Psoas muscle (tissue), 7 donors: ENCODE measurements at regions not wholly inside any gene's neighbourhood (a gene's known extent, or its start where the extent isn't known, plus 50 kb on each side); places are given as distances from the start of the nearest gene placed in this dataset.

Experiments used
- ATAC-seq, 4 donors: fragments of 200-7000 bp; cut with Tn5 transposase; one replicate each; pipeline ENCODE4 v1.9.1; 2020; ENCODE audit warnings: moderate library complexity in 3 of 4, mild to moderate bottlenecking in 2 of 4
- DNase-seq, 2 donors: peaks; one replicate each; pipeline ENCODE4 v3.0.0-alpha.2; 2020
- H3K27ac ChIP-seq: fragments of 200-600 bp; one replicate; pipeline ENCODE4 v1.8.0; 2022
- H3K27me3 ChIP-seq, 3 donors: fragments of 200-600 bp in 1 of 3; one replicate each; pipeline versions ENCODE4 v1.6.1 to v1.8.0; 2013 to 2022; ENCODE audit warnings: low read length in 2 of 3, mild to moderate bottlenecking in 2 of 3, moderate library complexity in 1 of 3; ENCODE audit not compliant: insufficient read depth in 3 of 3
- H3K36me3 ChIP-seq, 2 donors: fragments of 200-600 bp in 1 of 2; one replicate each; pipeline versions ENCODE4 v1.6.1 to v1.8.0; 2013 to 2022; ENCODE audit warnings: low read depth in 1 of 2, mild to moderate bottlenecking in 1 of 2, moderate library complexity in 1 of 2; ENCODE audit not compliant: insufficient read depth in 1 of 2
- H3K4me1 ChIP-seq: fragments of 200-600 bp; one replicate; pipeline ENCODE4 v1.8.0; 2022
- H3K4me3 ChIP-seq: fragments of 200-600 bp; one replicate; pipeline ENCODE4 v1.8.0; 2022; ENCODE audit warnings: mild to moderate bottlenecking
- H3K9me3 ChIP-seq: fragments of 200-600 bp; one replicate; pipeline ENCODE4 v1.8.0; 2022
- CTCF ChIP-seq: fragments of 200-600 bp; IDR thresholded peaks from one replicate; pipeline ENCODE4 v1.8.0; 2022; ENCODE audit warnings: antibody characterized with exemption
- WGBS, 3 donors: extraction: QIAGEN DNeasy Blood & Tissue Kit; methylation state at CpG; one replicate each; pipeline versions ENCODE4 v1.1.6 to v1.1.7; 2013; 5-methylcytosine and 5-hydroxymethylcytosine counted together
- intact Hi-C, 2 donors: fragments of 100-400 bp; cut with DNase I; formaldehyde crosslinking; loops; one replicate each; pipeline versions ENCODE4 v1.11.0 to v1.14.2; 2022
- donor health status: healthy with polysubstance abuse.
- donor health status: DM: no; HTN: no; CAD: no; lungs with moderate emphysema.
- donor health status: Bipolar disorder and iron deficiency.
- donor health status: healthy.
- donor health status: DM: yes; HTN: yes; CAD: no.
- donor health status: DM: no; HTN: no; CAD: no.
- donor health status: DM: yes; HTN: yes; CAD: no.

GRCh38 chr14:34195964-34196363 lies 245.1 kb upstream of the EGLN3 start:
- intact Hi-C loops: no loop called here
- Histone ChIP-seq H3K27ac (no peak overlapping the region), H3K36me3 (no peaks in the 10 kb centered on the region), H3K9me3 (no peaks in the 10 kb centered on the region), H3K4me3 (no peak overlapping the region), H3K4me1 (no peaks in the 10 kb centered on the region), H3K27me3 (no peaks in the 10 kb centered on the region)
- ATAC-seq: no peak
- no peak for DNase-seq
- no peak for TF ChIP-seq CTCF

DNA sequence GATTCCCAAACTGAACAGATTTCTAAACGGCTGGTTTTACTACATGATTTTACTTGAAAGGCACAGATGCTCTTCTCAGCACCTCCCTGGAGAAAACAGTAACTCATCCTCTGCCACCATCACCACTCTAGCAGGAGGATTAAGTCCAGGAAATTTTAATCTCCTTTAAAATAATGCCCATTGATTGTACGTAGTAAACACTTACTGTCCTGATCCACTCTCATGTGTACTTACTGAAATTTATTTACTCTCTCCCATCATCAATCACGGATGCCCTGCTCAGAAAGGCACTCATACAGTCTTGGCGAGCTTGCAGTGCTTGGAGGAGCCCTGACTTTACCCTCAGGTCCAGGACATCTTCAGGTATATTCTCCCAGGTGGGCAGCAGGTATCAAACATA lies 239.8 kb upstream of the EGLN3 start:
- no peak for DNase-seq
- H3K9me3 ChIP-seq: no peaks in the 10 kb centered on the region
- H3K36me3 ChIP-seq: no peaks in the 10 kb centered on the region
- no peaks in the 10 kb centered on the region for H3K4me1 ChIP-seq
- H3K27ac ChIP-seq: no peak overlapping the region
- ATAC-seq: no peak
- TF ChIP-seq CTCF: no peak
- 48 to 69% (median 58%) methylated on average over 4 of the region's 4 CpGs for WGBS, 3 donors
- H3K27me3 ChIP-seq: no peaks in the 10 kb centered on the region
- intact Hi-C loops: no loop called here
- H3K4me3 ChIP-seq: no peak overlapping the region

DNA sequence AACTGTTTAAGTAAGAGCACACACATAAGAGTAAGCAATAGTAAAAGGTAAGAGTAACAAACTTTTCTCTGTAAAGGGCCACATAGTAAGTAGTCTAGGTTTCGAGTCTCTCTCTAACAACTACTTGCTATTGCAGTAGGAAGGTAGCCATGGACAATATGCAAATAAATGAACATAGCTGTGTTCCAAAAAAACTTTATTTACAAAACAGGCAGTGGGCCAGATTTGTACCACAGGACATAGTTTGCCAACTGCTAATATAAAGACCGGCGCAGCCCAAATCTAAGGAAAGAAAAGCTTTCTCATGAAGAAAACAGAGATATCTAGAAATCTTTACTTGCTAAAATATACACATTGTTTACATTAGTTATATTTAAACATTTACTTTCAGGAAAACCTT lies 239.0 kb upstream of the EGLN3 start:
- Histone ChIP-seq H3K4me1 (no peaks in the 10 kb centered on the region), H3K27ac (no peak overlapping the region), H3K4me3 (no peak overlapping the region), H3K27me3 (no peaks in the 10 kb centered on the region), H3K36me3 (no peaks in the 10 kb centered on the region), H3K9me3 (no peaks in the 10 kb centered on the region)
- intact Hi-C loops: no loop called here
- DNase-seq (no peak), ATAC-seq (no peak)
- 95 to 99% (median 96%) methylated on average over 3 of the region's 3 CpGs for WGBS, 3 donors
- no peak for TF ChIP-seq CTCF

DNA sequence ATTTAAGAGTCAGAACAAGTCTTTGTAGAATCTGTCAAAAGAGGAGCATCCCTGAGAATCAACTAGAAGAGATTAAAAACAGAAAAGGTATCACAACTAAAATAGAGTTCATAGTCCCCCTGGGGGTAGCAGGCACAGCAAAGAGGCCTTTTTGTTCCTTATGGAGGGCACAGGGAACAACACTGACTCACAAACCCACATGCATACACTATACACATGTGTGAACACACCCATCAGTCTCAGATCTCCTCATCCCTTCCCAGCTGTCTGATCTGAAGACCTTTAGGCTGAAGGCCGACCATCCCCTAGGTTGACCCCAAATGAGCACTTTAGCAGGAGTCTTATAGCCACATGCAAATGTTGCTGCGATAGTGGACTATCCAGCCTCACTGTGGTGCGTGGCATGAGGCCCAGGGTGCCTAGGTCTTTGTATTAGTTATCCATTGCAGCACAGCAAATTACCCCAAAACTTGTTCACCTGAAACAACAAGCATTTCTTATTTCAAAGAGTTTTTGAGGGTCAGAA lies 236.7 kb upstream of the EGLN3 start:
- 95 to 98% (median 97%) methylated on average over 3 of the region's 3 CpGs for WGBS, 3 donors
- Histone ChIP-seq H3K9me3 (no peaks in the 10 kb centered on the region), H3K27me3 (no peaks in the 10 kb centered on the region), H3K4me3 (no peak overlapping the region), H3K27ac (no peak overlapping the region), H3K4me1 (no peaks in the 10 kb centered on the region), H3K36me3 (no peaks in the 10 kb centered on the region)
- ATAC-seq (no peak), DNase-seq (no peak)
- no peak for TF ChIP-seq CTCF
- intact Hi-C loops: no loop called here

DNA sequence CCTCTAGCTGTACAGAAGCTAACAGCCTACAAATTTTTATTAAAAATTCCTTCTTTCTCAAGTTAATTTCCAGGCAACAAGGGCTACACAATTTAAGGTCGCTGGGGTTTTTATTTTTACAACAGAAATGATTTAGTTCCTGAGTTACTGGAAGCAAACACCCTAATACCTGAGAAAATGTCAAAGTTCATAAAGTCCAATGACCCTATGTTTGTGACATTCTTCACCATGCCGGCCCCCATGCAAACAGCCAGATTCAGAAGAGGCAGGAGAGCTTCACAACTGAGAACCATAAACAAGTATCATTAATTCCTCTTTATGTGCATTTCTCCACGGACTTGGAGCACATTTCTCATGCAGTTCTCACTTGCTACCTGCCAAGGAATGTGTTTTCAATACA lies 236.2 kb upstream of the EGLN3 start:
- TF ChIP-seq CTCF: no peak
- no peak overlapping the region for H3K27ac ChIP-seq
- ATAC-seq (no peak), DNase-seq (no peak)
- 53 to 56% (median 54%) methylated on average over 3 of the region's 3 CpGs for WGBS, 3 donors
- H3K9me3 ChIP-seq: no peaks in the 10 kb centered on the region
- H3K4me3 ChIP-seq: no peak overlapping the region
- H3K4me1 ChIP-seq: no peaks in the 10 kb centered on the region
- intact Hi-C loops: no loop called here
- no peaks in the 10 kb centered on the region for H3K36me3 ChIP-seq
- H3K27me3 ChIP-seq: no peaks in the 10 kb centered on the region
